Ammon's horn (tissue), 1 donor: ENCODE measurements at regions not wholly inside any gene's neighbourhood (a gene's known extent, or its start where the extent isn't known, plus 50 kb on each side); places are given as distances from the start of the nearest gene placed in this dataset.

Experiments used
- DNase-seq: peaks from one replicate; pipeline ENCODE4 v3.0.0-alpha.2; 2016; ENCODE audit warnings: low spot score

DNA sequence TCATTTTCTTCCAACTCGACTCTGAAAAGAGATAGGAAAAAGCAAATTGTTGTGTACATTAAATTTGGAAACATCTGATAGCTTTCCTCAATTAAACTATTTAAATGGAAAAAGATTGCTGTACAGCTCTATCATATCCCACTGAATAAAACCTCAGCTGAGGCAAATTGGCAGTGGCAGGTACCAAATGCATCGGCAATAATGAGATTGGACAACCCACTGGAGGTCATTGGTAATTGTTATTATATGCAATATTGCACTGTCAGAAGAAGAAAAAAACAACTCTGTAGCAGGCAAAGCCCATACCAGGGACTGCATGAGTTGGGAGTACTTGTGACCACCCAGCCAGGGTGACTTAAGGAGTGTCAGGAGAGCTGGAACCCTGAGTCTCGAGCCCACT lies 291.6 kb upstream of the SKOR2 start:
- no peak for DNase-seq

DNA sequence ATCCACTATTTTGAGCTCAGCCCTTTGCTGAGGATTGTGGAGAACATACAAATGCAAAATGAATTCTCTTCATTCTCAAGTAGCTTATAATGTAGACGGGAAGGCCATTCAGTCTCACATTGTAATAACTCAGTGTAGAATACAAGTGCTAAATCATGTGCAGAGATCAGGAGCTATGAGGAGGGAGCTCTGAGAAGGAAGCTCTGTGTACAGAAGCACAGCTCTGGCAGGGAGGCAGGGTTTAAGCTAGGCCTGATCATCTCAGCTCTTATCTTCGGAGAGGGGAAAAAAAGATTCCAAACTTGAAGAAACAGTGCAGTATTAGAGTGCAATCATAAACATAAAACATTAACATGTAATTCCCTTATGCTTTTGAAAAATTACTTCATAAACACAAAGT lies 291.1 kb upstream of the SKOR2 start:
- DNase-seq = no peak

DNA sequence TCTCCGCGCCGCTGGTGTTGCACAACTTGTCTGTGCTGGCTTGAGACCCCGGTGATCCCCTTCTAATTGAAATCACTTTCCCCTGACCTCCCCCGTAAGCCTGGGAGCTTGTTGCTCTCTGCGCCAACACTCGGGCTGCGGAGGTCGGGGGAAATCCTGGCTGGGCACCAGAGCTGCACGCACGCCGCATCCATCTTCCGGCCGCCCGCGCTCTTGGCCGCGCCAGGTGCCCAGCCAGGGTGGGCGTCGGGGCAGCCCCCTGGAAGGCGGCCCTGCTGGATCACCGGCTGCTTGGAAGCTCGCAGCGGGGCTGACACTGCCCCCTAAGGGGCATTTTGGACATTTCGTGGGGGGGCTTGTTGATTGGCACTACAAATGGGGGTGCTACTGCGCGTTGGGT lies 280.3 kb upstream of the SKOR2 start:
- no peak for DNase-seq

DNA sequence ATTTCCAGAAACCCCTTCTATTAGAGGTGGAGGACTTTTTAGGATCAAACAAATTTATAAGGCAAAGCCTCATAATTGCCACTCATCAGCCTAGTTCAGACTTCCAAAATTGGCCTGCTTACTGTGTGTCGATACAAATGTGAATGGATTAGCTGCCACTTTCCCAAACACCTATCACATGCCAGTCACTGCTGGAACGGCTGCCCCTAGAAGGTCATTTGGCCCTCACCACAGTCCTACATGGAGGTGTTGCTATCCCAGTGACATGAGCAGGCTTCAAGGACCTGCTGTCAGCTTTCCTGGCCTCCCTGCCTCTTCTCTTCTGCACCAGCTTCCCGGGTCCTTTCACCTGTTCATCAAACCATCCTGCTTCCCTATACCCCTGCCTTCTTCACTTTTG lies 279.2 kb upstream of the SKOR2 start:
- no peak for DNase-seq

DNA sequence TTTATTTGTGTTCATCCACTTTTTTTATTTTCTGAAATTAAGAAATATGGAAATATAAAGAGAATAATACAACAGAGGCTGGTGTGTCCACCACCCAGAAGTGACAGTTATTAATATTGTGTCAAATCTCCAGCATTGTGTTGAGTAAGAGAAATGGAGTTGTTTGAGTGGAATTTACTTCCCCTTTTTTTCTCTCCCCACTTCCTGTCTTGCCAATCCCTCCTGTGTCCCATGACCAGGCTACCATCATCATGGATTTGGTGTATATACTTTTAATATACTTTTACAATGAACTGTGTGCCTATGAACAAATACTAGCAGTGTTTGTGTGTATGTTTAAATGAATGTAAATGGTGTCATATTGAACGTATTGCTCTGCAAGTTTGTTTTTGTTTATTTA lies 276.9 kb upstream of the SKOR2 start:
- no peak for DNase-seq

GRCh38 chr18:47526147-47526546 lies 274.7 kb upstream of the SKOR2 start:
- DNase-seq = no peak

DNA sequence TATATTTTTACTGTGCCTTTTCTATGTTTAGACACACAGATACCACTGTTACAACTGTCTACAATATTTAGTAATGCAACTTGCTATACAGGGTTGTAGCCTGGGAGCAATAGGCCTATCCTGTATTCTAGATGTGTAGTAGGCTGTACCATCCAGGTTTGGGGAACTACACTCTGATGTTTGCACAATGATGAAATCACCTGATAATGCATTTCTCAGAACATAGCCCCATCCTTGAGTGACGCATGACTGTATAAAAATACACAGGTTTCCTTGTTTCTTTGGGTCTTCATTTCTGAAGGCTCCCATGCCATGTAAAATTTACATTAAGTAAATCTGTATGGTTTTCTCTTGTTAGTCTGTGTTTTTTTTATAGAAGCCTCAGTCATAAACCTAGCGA lies 270.9 kb upstream of the SKOR2 start:
- no peak for DNase-seq

DNA sequence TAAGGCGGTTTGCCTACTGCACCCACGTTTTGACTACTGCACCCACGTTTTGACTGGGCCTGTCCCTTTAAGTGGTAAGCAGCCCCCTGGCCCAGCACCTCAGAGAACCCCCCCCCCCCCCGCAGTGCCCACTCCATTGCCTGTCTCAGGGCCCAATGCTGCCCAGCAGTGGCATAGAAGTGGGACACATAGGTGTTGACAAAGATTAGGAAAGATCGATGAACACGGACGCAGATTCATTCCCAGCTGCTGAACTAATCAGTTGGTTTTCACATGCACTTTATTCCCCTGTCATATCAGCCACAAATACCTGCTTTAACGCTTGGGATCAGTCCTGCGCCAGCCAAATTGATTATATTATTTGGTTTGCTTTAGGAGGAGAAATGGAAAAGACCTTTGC lies 268.8 kb upstream of the SKOR2 start:
- DNase-seq = no peak

- DNase-seq = no peak
These were observed 268.2 kb upstream of the SKOR2 start for GRCh38 chr18:47519706-47520105.

DNA sequence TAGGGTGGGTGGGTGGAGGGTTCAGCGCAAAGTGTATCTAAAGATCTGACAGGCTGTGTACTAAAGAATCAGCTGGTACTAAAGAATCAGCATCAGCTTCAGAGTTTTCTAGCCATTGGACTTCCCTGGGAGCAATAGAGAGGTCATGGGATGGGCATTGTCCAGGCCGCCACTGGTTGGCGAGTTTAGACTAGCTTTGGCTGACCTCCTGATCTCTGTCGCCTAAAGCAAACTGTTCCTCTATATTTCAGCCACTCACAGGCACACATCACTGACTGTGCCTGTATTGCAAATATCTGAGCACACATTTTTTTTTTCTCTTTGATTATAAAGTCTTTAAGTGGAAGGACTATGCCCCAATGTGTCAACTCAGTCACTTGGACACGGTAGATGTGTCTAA lies 267.8 kb upstream of the SKOR2 start:
- no peak for DNase-seq

GRCh38 chr18:47513614-47514013 lies 262.2 kb upstream of the SKOR2 start:
- no peak for DNase-seq

GRCh38 chr18:47512726-47513435 lies 261.4 kb upstream of the SKOR2 start:
- DNase-seq = no peak

DNA sequence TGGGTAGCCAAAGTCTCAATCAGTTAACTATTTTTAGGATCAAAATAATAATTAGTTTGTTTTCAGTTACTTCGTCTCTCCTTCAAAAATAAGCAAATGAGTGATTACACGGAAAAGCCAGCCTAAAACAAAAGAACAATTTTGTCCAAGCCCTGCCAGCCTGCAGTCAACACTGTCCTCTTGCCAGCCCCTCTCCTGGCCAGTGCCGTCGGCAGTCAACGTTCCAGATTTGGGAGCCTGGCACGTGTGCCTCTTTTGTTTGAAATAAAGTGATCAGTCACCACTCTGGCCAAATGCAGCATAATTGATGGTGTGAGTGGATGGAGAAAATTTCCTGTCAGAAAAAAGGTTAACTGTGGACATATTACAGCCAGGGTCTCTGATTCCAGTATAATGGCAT lies 260.6 kb upstream of the SKOR2 start:
- no peak for DNase-seq

DNA sequence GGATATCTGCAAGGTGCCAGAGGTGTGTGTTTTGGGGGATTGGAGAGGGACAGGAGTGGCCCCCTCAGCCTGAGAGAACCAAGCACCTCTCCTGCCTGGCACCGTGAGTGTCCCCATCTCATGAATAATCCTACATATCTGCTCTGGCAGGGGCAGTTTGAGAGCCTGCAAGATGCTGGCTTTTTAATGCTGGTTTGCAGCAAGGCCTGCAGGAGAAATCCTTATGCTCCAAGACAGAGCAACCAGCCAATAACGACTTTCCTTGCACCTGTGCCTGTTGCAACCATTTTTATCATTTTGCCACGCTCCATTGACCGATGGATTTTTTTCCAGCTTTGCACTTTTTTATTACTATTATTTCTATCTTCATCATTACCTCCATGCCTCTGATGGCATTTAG lies 259.4 kb upstream of the SKOR2 start:
- no peak for DNase-seq

DNA sequence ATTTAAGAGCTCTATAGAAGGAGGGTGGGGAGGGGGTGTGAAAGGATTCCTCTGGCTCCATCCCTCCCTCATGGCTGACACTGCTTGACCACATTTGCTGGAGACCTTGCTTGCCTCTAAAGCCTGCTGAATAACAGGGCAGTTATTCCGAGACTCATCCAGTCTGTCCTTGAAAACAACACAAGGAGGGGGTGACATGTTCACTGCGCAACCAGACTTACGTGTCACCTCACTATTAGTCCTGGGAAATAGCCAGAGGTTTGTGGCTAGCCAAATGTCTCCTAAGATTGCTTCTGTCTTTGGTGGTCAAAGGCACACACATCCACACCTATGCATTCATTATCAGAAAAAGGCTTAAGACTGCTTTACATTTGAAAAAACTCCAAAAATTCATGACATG lies 256.2 kb upstream of the SKOR2 start:
- no peak for DNase-seq

DNA sequence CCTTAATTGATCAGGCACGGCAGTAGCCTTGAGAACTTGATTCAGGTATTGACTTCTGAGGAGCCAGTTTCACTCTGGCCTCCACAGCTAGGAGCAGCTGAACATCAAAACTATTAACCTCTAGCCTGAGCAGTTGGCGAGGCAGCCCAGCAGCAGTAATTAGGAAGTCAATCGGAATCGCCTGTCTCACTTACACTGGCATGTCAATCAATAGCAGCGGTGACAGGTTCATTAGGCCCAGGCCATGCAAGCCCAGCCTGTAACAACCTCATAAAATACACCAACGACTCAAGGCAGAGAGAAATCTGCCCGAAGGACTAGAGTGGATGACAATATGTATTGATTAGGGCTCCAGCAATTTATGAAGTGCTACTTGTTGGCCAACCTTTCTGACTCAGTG lies 255.4 kb upstream of the SKOR2 start:
- DNase-seq = no peak

GRCh38 chr18:47501946-47502345 lies 250.5 kb upstream of the SKOR2 start:
- no peak for DNase-seq

DNA sequence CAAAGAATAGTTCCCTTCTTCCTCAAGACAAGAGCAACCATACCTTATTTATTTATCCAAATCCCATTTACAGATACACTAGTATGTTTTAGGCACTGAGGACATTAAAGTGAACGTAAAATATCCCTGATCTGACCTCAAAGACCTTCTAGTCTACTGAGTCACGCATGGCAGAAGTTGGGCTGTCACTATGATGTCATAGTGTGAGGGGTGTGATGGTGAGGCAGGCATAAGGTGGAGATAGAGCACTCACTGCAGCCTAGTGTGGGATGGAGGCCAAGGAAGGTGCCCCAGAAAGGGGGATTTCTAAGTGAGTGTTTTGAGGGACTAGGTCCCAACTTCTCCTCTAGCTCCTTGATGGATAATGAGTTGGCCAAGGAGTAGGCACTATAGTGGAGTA lies 249.5 kb upstream of the SKOR2 start:
- no peak for DNase-seq

- DNase-seq = no peak
These were observed 241.2 kb upstream of the SKOR2 start for GRCh38 chr18:47492691-47493090.

- no peak for DNase-seq
These were observed 239.4 kb upstream of the SKOR2 start for GRCh38 chr18:47490882-47491281.

- DNase-seq = no peak
These were observed 233.8 kb upstream of the SKOR2 start for GRCh38 chr18:47485221-47485797.

DNA sequence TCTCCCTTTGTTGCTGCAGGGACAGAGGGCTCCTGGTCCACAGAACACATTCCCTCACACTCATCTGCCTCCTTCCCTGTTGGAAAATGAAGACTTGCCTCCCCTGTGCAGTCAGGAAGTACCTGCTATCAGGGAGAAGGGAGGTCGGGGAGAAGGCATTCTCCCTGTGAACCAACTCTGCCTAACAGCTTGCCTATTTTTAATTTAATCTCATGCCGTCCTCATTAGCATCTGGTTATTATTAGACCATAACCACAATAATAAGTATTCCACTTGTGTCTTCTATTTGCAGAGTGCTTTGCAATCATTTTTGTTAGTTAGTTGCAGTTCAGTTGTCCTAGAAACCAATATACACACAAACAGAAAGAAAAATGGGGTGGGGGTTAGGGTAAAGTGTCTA lies 232.6 kb upstream of the SKOR2 start:
- DNase-seq = no peak

- no peak for DNase-seq
These were observed 228.7 kb upstream of the SKOR2 start for GRCh38 chr18:47480166-47480565.

GRCh38 chr18:47471784-47472183 lies 220.3 kb upstream of the SKOR2 start:
- no peak for DNase-seq
